ENCODE measurements at regions not wholly inside any gene's neighbourhood (a gene's known extent, or its start where the extent isn't known, plus 50 kb on each side); places are given as distances from the start of the nearest gene placed in this dataset.

DNA sequence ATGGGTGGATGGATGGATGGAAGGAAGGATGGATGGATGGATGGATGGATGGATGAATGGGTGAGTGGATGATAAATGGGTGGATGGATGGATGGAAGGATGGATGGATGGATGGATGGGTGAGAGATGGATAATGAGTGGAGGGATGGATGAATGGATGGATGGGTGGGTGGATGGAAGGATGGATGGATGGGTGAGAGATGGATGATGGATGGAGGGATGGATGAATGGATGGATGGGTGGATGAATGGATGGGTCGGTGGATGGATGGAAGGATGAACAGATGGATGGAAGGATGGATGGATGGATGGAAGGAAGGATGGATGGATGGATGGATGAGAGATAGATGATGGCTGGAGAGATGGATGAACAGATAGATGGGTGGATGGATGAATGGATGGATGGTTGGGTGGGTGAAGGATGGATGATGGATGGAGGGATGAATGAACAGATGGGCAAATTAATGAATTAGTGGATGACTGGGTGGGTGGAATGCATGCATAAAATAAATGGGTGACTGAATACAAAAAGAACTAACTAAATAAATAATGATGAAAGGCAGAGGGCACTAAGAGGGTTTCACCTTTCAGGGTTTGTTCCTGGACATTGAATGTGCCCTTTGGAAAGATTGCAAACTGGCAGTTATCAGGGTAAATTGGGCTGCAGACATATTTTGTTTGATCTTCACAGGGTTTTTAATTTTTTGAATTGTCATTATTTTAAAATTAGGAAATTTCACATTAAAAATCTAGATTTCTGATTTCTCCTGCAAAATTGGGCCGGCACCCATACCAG, 50.9 kb upstream of the PTPN1 start:
- Histone ChIP-seq H3K4me3 (no peak overlapping the region), H3K27ac (no peak overlapping the region), H4K20me1 (no peaks in the 10 kb centered on the region), H3K36me3 (no peaks in the 10 kb centered on the region), H3K9ac (no peak overlapping the region), H3K4me1 (peaks cover 42% of the 10 kb centered on the region), H3K27me3 (no peaks in the 10 kb centered on the region), H3K9me3 (no peaks in the 10 kb centered on the region), H3K4me2 (no peak overlapping the region)
- TF ChIP-seq Cebpa-rat (IDR thresholded peaks at IDR 0.05) = no peak

DNA sequence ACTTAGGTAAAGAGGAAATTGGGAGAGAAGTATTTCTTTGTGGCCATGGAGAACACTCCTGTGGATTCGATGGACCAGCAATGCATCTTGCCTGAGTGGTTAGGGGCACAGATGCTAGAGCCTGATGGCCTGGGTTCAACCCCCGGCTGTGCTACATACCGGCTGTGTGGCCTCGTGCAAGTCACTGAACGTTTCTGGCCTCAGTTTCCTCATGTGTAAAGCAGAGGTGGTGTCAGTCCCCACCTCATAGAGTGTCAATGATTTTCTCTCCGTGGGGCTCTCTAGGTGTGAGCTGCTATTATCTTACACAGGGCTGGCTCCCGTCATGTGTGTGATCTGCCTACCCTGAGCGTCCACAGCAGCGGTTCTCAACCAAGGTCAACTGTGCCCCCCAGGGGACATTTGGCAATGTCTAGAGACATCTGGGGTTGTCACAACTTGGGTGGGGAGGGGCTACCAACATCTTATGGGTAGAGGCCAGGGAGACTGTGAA, 50.0 kb upstream of the PTPN1 start:
- H3K4me1 ChIP-seq = peaks cover 51% of the 10 kb centered on the region
- H3K4me3 ChIP-seq = no peak overlapping the region
- H3K27ac ChIP-seq = no peak overlapping the region
- H3K4me2 ChIP-seq = peak overlapping the region; percentile 31
- H3K9ac ChIP-seq = no peak overlapping the region
- no peaks in the 10 kb centered on the region for H3K27me3 ChIP-seq
- H3K9me3 ChIP-seq = no peaks in the 10 kb centered on the region
- H4K20me1 ChIP-seq = no peaks in the 10 kb centered on the region
- no peaks in the 10 kb centered on the region for H3K36me3 ChIP-seq
- TF ChIP-seq Cebpa-rat (IDR thresholded peaks at IDR 0.05) = no peak
